NCI-H1092 treated with DMSO at 0.1 percent for 48 hours (cell line): ENCODE measurements at regions not wholly inside any gene's neighbourhood (a gene's known extent, or its start where the extent isn't known, plus 50 kb on each side); places are given as distances from the start of the nearest gene placed in this dataset.

Source experiments
- DNase-seq: peaks from one replicate; lab custom pipeline; 2025; lab: John Stamatoyannopoulos, UW

- DNase-seq, result no peak
Observed at GRCh38 chr7:42292991-42293521, 56.0 kb upstream of the GLI3 start.

- no peak for DNase-seq
Observed at GRCh38 chr7:42289473-42289872, 52.5 kb upstream of the GLI3 start.
